Activated CD4-positive, alpha-beta T cell treated with anti-CD3 and anti-CD28 coated beads for 4 hours (primary cell): ENCODE measurements at regions not wholly inside any gene's neighbourhood (a gene's known extent, or its start where the extent isn't known, plus 50 kb on each side); places are given as distances from the start of the nearest gene placed in this dataset.

Source experiments
- DNase-seq, 2 donors: peaks; one replicate each; pipeline ENCODE4 v3.0.0-alpha.2; 2020

DNA sequence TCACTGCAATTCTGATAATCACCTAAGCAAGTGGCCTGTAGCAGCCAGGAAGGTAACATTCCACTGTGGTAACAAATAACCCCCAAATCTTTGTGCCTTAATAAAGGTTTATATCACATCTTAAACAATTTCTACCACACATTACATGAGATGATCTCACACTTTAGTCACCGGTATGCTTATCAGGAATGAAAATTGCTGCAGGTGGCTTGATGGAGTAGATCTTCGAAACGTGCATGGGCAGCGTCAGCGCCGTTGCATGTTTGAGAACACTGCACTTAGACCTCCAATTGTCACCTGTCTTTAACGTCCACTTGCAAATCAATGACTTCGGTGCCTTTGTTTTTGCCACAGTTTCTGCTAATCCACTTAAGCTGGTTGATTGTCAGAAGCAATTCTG is 477.4 kb downstream of the VRK1 start:
- DNase-seq = no peak

DNA sequence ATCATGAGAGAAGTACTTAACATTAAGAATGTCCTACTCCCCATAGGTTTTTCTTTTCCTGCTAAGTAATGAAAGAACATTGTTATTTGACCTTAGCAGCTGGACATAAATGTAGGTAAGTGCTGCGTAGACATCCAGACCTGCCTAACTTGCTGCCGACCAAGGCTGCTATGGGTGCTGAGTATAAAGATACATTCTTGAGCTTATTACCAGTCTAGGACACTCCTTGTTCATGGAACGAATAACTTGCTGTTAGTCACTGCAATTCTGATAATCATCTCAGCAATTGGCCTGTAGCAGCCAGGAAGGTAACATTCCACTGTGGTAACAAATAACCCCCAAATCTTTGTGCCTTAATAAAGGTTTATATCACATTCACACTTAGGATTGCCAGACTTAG is 478.1 kb downstream of the VRK1 start:
- no peak for DNase-seq

DNA sequence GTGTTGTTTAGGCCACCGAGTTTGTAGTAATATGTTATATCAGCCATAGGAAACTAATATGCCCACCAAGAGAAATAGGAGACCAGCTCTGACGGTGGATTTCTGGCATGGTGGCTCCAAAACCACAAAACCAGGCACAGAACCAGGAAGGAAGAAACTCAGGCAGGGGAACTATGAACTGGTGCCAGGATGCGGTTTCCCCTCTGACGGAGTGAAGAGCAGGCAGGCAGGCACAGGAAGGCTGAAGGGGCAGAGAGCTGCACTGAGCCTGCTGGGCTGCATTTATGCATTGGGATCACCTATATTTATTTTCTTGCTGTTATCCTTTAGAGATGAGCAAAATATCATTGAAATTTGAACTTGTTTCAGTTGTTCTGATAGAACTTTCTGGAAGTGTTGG is 479.4 kb downstream of the VRK1 start:
- no peak for DNase-seq

DNA sequence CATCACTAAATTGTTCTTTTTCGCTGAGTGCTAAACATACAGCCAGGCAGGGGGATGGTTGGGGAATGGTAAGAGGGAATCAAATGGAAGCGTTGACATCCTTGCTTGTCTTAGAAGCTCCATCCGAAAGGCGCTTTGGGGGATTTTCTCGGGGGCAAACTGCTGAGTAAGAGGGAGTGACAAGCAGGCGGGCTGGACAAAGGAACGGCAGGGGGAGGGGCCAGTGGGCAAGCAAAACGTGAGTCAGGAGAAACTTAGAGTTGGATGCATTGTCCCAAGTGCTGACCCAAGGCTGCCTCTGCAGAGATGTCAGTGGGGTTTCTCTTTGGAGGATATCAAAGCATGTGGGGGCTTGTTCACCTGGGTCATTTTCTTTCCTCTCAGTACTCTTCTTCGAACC is 480.5 kb downstream of the VRK1 start:
- no peak for DNase-seq

DNA sequence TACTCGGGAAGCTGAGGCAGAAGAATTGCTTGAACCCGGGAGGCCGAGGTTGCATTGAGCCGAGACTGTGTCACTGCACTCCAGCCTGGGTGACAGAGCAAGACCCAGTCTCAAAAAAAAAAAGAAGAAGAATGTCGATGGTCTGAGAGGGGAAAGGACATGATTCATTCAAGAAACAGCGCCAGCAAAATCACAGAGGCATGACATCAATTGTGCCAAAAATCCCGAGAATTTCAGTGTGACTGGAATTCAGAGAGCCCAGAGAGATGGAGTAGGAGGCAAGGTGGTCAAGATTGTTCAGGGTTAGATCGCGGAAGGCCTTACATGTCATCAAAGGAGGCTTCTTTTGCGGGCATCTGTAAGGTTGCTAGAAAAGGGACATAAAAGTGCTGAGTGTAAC is 483.3 kb downstream of the VRK1 start:
- no peak for DNase-seq

DNA sequence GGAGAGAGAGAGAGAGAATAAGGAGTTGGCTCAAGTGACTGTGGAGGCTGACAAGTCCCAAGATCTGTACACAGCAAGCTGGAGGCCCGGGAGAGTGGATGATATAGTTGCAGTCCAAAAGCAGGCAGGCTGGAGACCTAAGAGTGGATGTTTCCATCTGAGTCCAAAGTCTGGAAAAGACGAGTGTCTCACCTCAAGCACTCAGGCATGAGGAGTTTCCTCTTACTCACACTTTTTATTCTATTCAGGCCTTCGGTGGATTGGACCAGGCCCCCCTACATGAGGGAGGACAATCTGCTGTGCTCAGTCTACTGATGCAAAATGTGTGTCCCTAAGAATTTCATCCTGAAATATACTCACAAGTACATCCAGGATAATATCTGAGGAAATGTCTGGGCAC is 484.6 kb downstream of the VRK1 start:
- DNase-seq = no peak

DNA sequence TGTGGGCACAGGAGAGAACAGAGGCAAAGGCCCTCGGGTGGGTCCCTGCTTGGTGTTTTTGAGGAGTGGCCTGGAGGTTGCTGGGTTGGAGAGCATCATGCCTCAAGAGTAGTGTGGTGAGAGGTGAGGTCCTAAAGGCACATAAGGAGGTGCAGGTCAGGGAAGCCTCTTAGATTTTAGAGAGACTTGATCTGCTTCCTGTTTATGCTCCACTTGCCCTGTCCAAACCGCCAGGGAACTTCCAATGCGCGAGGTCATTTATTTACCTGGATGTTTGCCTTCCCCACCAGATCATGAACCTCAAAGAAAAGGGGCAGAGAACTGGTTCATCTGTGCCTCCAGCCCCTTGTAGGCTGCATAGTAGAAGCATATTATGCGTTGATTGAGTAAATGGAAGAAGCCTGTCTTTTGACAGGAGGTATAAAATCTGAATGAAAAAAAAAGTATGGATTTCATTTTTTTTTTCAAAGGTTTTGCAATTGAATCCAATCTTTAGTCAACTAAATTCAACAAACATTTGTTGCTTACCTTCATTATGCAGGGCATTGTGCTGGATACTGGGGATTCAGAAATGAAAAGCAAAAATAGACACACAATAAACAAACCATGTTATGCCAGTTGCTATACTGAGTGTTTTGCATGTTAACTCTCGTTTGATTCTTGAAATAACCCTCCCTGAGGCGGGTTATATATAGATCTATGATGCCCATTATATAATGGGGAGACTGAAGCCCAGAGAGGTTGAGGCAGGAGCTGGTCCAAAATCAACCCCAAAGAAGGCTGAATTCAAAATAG is 485.2 kb downstream of the VRK1 start:
- DNase-seq = no peak

DNA sequence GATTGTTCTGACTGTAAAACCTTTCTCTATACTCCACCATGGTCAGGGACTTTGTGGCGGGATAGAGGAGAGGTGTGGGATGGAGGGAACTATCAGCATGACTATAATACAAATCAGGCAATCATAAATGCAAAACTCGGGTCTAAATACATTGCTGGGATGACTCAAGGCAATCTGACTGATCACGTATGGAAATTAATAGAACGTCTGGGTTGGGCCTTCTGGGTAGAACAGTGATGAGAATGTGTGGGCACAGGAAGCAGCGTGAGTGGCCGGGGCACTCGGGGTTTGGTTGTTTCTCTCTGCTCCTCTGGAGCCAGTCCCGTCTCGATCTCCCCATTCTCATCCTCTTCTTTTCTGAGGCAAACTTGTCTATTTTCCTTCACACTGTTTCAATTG is 485.8 kb downstream of the VRK1 start:
- DNase-seq = no peak

DNA sequence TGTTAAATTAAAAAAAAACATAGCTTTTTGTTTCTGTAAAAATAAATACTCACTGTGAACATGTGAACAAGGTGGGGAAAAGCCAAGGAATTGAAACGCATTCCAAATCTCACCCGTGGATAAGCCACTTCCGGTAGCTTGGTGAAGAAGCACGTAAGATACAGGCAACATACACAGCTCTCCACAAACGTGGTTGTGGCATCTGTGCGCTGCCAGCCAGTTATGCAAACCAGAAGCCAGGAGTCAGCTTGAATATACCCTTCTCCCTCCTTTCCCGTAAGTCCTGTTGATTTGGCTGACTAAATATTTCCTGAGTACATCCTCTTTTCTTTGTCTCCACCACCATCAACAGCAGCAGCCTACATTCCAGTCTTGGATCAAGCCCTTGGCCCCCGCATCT is 486.2 kb downstream of the VRK1 start:
- DNase-seq = no peak

DNA sequence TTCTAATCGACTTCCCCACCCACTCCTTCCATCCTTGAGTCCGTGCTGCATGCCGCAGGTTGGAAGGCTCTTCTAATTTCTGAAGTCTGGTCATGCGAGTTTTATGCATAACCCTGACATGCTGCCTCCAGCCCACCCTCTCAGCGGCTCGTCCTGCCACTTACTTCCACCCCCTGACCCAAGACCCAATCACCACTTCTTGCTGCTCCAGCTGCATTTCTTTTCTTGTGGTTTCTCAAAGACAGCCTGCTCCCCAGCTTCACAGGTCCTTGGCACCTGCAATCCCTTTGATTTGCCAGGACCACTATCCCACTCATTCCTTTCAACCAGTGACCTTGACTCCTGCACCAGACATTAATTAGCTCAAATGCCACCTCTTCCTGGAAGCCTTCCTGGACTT is 486.7 kb downstream of the VRK1 start:
- no peak for DNase-seq

DNA sequence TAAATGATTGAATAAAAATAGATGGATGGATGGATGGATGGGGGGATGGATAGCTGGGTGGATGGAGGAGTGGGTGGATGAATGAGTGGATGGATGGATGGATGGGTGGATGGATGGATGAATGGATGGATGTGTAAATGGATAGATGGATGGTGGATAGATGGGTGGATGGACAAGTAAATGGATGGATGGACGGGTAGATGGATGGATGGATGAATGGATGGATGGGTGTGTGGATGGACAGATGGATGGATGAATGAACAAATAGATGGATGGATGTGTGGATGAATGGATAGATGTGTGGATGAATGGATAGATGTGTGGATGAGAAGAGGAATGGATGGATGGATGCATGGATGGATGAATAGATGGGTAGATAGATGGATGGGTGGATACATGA is 490.8 kb downstream of the VRK1 start:
- no peak for DNase-seq

DNA sequence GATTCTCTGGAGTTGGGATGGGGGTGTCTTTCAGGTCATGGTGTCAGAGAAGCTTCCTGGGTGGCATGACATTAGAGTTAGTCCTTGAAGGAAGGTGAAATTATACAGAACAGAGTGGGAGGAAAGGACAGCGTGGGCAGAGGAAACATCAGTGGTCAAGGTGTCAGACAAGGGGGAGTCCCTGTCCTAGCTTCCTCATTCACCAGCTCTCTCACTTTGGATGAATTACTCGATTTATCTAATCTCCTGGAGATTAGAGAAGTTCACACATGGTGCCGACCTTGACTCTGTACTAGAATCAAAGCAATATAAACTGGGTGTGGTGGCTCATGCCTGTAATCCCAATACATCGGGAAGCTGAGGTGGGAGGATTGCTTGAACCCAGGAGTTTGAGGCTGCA is 492.9 kb downstream of the VRK1 start:
- DNase-seq = no peak

DNA sequence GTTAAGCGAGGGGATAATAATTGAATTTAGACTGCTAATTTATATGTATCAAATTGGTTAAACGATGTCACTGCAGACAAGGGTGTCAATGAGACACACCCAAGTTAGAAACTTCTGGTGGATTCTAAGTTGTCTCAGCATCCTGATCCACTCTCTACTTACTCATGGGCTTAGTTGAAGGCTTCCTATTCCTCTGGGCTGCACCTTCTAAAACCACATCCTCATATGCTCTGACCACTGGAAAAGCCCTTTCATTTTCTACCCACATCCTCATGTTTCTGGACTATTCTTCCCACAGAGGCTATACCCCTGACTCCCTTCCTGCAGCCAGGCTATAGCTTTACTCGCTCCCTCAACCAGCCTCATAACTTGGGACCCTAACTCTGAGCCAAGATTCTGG is 493.8 kb downstream of the VRK1 start:
- DNase-seq = no peak

DNA sequence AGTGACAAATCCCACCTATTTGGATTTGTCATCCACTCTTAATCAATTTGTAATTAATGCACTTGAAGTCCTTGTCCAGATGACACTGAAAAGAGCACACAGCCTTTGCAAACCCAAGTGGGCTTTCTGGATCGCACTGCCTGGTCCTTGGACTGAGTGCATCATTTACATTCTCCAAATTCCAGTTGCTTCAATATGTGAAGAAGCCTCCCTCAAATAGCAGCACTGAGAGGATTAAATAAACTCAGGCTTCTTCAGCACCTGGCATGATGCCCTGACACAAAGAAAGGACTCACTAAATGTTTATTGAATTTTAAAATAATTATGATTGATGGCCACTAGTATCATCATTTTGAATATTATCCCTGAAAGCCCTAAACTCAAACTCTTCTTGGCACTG is 496.5 kb downstream of the VRK1 start:
- no peak for DNase-seq

DNA sequence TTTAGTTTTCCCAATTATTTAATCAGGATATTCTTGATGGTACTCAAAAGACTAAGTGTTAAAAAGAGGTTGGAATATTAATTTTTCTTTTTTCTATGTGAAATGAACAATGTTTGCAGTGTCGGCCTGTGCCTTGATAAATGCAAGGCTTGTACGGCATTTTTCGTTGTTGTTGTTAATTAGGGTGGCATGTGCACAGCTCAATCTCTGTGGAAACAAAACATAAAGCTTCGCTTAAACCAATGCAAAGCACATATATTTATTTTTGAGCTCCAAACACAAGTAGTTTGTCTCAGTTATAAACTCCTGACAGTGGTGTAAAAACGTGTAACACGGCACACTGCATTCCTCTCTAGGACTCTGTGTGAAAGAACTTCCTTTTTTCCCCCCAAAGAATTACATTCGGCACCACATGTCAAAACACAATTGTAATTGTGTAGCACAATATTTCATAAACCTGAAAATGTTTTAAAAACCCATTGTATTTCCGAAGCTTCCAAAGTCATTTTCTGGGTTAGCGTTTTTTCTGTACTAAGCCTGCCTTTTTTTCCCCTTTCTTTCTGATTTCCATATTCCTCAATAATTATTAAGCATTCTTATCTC is 498.0 kb downstream of the VRK1 start:
- no peak for DNase-seq

DNA sequence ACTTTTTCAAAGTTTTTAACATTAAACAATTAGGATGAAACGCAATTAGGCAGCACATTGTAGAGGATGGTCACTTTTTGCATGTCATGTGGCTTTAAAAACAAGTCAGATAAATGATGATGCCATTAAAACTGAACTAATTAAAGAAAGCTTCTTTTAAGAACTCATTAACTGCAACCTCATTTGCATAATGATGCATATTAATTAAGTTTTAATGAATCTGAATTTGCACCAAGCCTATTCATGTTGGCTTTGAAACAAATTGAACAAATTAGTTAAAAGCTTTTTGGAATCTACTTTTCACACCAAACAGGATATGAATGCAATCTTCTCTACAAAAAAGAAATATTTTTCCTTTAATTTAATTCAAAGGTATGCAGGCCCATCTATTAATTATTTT is 499.0 kb downstream of the VRK1 start:
- no peak for DNase-seq

DNA sequence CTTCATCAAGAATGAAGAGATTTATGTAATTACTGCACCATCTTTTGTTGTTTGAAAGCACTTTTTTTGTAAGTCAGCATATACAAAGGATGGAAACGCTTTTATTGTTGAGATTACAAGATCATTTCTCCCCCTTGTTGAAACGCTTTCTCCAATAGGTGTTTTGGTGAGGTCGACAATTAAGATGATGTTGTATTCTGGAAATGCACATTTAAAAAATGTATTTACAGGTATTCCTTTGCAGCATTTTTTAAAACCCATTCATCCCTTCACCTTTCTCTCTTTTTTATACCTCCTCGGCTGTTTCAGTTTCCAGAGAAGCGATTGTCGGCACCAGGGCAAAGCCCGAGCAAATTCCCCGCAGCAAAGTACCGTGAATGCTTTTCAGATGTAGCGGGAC is 499.9 kb downstream of the VRK1 start:
- DNase-seq = no peak

DNA sequence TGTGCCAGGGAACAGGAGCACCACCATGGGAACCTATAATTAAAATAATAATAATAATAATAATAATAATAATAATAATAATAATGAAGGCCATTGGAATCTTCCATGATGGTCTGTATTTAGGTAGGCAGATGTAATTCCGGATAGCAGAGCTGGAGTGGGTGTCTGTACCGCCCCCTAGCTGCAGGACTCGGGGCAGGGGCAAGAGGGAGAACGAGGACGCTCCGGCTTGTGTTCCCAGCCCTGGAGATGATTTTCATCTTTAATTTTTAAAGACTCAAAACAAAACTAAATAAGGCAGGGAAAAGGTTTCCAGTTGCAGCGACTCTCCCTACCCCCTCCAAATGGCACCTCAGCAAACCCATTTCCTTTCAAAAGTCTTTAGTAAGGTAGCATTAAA is 501.1 kb downstream of the VRK1 start:
- no peak for DNase-seq

DNA sequence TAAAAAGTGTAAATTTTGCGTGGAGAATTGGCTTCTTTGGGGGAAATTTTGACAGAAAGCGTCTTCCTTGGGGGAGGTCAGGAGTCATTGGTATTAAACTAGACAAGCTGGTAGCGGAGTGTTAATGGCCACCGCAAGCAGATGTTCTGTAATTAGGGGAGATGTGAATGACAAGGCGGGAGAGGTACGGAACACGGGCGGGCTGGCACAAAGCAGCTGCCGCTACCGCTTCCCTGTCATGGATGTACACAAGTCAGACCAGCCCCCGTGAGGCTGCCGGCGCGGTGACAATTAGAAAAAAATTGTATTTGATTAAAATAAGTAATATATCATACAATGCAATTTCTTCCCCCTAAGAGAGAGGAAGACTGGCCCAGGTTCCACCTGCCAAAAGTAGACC is 501.6 kb downstream of the VRK1 start:
- DNase-seq = no peak

DNA sequence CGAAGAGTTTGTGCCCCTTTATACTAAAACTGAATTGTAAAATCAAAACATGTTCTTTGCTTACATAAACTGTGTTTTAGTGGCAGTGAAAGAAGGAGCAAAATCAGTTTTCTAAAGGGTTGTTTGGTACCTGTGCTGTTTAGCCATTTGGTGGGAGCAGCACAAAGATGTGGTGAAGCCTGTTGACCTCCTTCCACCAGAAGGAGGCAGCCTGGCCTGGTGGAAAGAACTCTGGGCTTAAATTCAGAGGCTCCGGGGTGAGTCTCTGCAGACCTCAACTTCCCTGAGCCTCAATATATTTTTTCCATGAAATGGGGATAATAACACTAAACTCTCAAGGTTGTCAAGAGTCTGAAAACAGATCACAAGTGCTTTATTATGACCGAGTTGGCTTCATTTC is 502.5 kb downstream of the VRK1 start:
- peak; percentile 24 to 29 for DNase-seq

DNA sequence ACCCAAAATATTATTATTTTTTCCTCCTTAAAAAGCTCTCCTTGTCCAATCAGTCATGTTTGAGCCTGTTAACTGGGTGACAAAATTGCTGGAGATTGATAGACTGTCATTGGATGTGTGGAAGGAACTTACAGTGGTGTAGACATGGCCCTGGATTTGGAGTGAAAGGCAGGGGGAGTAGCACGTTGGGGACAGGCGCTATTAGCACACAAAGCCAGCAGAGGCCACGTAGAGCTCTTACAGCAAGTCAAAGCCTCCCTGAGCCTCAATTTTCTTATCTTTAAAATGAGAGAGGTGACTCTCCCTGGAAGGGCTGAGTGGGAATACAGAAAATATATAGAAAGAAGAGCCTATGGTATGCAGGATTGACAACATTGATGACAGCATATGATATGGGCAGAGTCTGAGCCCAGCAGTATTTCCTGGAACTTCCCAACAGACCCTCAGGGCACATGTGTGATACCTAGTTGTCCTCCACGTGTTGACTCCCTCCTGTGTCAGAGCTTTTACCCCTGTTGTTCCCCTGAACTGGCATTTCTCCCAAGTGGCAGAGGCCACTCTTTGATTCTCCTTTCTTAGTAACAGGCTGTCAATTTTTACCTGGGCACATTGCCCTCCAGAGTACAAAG is 504.9 kb downstream of the VRK1 start:
- DNase-seq = no peak

DNA sequence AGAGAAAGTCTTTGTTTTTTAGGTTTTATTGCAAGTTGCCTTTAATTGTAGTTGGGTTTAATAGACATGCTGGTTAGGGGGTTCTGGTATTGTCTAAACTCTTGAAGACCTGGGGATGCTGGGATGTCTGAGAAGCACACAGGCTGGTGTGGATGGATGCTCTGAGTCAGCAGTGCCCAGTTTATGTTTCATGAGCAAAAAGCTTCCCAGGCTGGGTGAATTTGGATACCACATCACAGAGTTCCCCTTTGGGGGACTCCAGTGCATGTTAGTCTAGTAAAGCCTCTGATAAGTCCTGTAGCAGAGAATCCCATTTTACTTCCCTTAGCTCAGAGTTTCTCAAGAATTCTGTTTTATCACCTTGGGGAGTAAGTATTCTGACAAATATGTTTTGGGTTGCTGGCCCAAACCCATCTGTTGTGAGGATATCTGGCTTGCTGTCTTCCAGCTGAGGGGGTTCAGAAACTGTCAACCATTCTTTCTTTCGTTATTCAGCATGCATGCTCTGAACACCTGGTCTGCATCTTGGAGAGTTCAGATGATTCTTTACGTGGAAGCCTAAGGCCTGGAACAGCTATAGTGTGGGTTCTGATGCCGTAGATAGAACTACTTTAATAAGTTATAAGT is 509.1 kb downstream of the VRK1 start:
- DNase-seq = no peak

DNA sequence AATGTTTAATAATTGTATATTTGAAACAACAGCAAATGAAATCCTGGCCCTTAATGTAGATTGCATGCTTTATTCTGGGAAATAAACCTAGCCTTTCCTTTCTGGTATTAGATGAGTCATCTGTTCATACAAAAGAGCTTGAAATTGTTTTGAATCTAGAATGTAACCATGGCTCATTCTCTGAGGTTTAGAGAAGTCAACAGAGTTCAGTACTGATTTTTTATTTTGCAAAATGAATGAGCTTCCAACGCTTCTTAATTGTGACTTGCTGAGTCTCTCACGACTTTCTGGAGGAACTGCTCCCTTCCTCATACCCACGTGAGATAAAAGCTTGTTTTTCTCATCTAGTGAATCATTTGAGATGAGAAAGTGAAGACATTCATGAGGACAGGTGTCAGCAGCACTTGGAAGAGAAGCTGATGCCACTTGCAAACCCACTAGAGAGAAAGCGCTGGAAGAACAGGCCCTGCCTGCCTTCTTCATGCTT is 509.6 kb downstream of the VRK1 start:
- DNase-seq = no peak

DNA sequence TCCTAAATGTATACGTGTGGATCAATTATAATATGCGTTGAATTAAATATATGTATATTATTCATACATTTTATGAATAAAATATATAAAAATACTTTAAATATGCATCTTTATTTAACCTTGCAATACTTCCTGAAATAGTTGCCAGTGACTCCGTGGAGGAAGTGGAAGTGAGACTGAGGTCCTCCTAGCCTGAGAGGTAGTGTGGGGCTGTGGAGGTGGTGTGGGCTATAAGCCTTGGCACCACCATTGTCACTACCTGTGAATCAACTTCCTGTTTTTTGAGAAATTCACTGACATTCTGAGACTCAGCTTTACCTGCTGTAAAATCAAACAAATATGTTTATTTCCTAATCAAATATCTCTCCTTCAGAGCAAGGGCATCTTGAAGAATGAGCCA is 514.2 kb downstream of the VRK1 start:
- no peak for DNase-seq
